ENCODE measurements at regions not wholly inside any gene's neighbourhood (a gene's known extent, or its start where the extent isn't known, plus 50 kb on each side); places are given as distances from the start of the nearest gene placed in this dataset.
"Not testable (repeated sequence)": the region's sequence is repeated elsewhere in the genome, so short reads cannot be mapped to it uniquely, and the experiment has no call there.

GRCh38 chr7:63555226-63555994 is 443.2 kb upstream of the ZNF722 start:
- H3K9me3 ChIP-seq; DNase-seq (ENCODE audit: low spot score in 2 of 2); H3K36me3 ChIP-seq; H3K27ac ChIP-seq; intact Hi-C loops (cut with DNase I); H3K4me3 ChIP-seq; H3K27me3 ChIP-seq; H3K4me1 ChIP-seq: not testable (repeated sequence)

- DNase-seq (ENCODE audit: low spot score in 2 of 2); H3K27ac ChIP-seq; H3K27me3 ChIP-seq: not testable (repeated sequence)
Observed at GRCh38 chr7:63556223-63556622, 442.4 kb upstream of the ZNF722 start.

GRCh38 chr7:63559016-63559415 is 439.6 kb upstream of the ZNF722 start:
- H3K27me3 ChIP-seq; H3K27ac ChIP-seq; DNase-seq (ENCODE audit: low spot score in 2 of 2); H3K4me1 ChIP-seq; H3K4me3 ChIP-seq; intact Hi-C loops (cut with DNase I); H3K36me3 ChIP-seq; H3K9me3 ChIP-seq: not testable (repeated sequence)

More at GRCh38 chr7:63556223-63556622, 442.4 kb upstream of the ZNF722 start:
- H3K4me3 ChIP-seq; intact Hi-C loops (cut with DNase I); H3K36me3 ChIP-seq; H3K4me1 ChIP-seq; H3K9me3 ChIP-seq: not testable (repeated sequence)

- H3K36me3 ChIP-seq; H3K27me3 ChIP-seq; H3K4me1 ChIP-seq; H3K4me3 ChIP-seq; DNase-seq (ENCODE audit: low spot score in 2 of 2); intact Hi-C loops (cut with DNase I); H3K27ac ChIP-seq; H3K9me3 ChIP-seq: not testable (repeated sequence)
Observed at GRCh38 chr7:63559826-63560465, 438.7 kb upstream of the ZNF722 start.

- intact Hi-C loops (cut with DNase I); H3K36me3 ChIP-seq; H3K27ac ChIP-seq; H3K9me3 ChIP-seq; H3K27me3 ChIP-seq; DNase-seq (ENCODE audit: low spot score in 2 of 2); H3K4me1 ChIP-seq; H3K4me3 ChIP-seq: not testable (repeated sequence)
Observed at GRCh38 chr7:63561911-63562310, 436.7 kb upstream of the ZNF722 start.

GRCh38 chr7:63562364-63563060 is 436.1 kb upstream of the ZNF722 start:
- H3K9me3 ChIP-seq; H3K27me3 ChIP-seq; H3K27ac ChIP-seq; H3K4me3 ChIP-seq; DNase-seq (ENCODE audit: low spot score in 2 of 2); intact Hi-C loops (cut with DNase I); H3K4me1 ChIP-seq; H3K36me3 ChIP-seq: not testable (repeated sequence)

- H3K4me3 ChIP-seq; DNase-seq (ENCODE audit: low spot score in 2 of 2); H3K27ac ChIP-seq; H3K4me1 ChIP-seq; intact Hi-C loops (cut with DNase I); H3K9me3 ChIP-seq; H3K36me3 ChIP-seq; H3K27me3 ChIP-seq: not testable (repeated sequence)
Observed at GRCh38 chr7:63563151-63563940, 435.3 kb upstream of the ZNF722 start.

GRCh38 chr7:63564882-63565281 is 433.8 kb upstream of the ZNF722 start:
- DNase-seq (ENCODE audit: low spot score in 2 of 2); intact Hi-C loops (cut with DNase I); H3K9me3 ChIP-seq; H3K27me3 ChIP-seq; H3K36me3 ChIP-seq; H3K4me3 ChIP-seq; H3K4me1 ChIP-seq; H3K27ac ChIP-seq: not testable (repeated sequence)

GRCh38 chr7:63566886-63567285 is 431.8 kb upstream of the ZNF722 start:
- intact Hi-C loops (cut with DNase I); H3K4me1 ChIP-seq; H3K4me3 ChIP-seq; H3K27me3 ChIP-seq; H3K36me3 ChIP-seq; DNase-seq (ENCODE audit: low spot score in 2 of 2); H3K9me3 ChIP-seq; H3K27ac ChIP-seq: not testable (repeated sequence)

GRCh38 chr7:63567636-63568035 is 431.0 kb upstream of the ZNF722 start:
- H3K9me3 ChIP-seq; intact Hi-C loops (cut with DNase I); H3K4me1 ChIP-seq; H3K4me3 ChIP-seq; H3K27ac ChIP-seq; H3K36me3 ChIP-seq; DNase-seq (ENCODE audit: low spot score in 2 of 2); H3K27me3 ChIP-seq: not testable (repeated sequence)

GRCh38 chr7:63568571-63569313 is 429.9 kb upstream of the ZNF722 start:
- H3K4me3 ChIP-seq; H3K27me3 ChIP-seq; H3K27ac ChIP-seq; H3K4me1 ChIP-seq; H3K9me3 ChIP-seq; DNase-seq (ENCODE audit: low spot score in 2 of 2); H3K36me3 ChIP-seq; intact Hi-C loops (cut with DNase I): not testable (repeated sequence)

- H3K9me3 ChIP-seq; H3K27me3 ChIP-seq; H3K4me3 ChIP-seq; intact Hi-C loops (cut with DNase I); H3K36me3 ChIP-seq; H3K27ac ChIP-seq; H3K4me1 ChIP-seq: not testable (repeated sequence)
- DNase-seq (ENCODE audit: low spot score in 2 of 2) = peak in 1 of 2 donors; percentile 41
Observed at GRCh38 chr7:63570386-63571115, 428.1 kb upstream of the ZNF722 start.

- intact Hi-C loops (cut with DNase I); H3K27me3 ChIP-seq; H3K4me1 ChIP-seq; H3K27ac ChIP-seq; H3K9me3 ChIP-seq; H3K36me3 ChIP-seq; H3K4me3 ChIP-seq: not testable (repeated sequence)
- peak in 1 of 2 donors; percentile 54 for DNase-seq (ENCODE audit: low spot score in 2 of 2)
Observed at GRCh38 chr7:63572196-63572595, 426.5 kb upstream of the ZNF722 start.

Data from ascending aorta (tissue), 2 donors.